ENCODE measurements at regions not wholly inside any gene's neighbourhood (a gene's known extent, or its start where the extent isn't known, plus 50 kb on each side); places are given as distances from the start of the nearest gene placed in this dataset.

GRCh38 chr6:6851059-6851948 lies 256.5 kb upstream of the RREB1 start:
- DNase-seq = no peak
- intact Hi-C loops (cut with DNase I, micrococcal nuclease) = no loop called here
- peak; percentile 92 for ATAC-seq

DNA sequence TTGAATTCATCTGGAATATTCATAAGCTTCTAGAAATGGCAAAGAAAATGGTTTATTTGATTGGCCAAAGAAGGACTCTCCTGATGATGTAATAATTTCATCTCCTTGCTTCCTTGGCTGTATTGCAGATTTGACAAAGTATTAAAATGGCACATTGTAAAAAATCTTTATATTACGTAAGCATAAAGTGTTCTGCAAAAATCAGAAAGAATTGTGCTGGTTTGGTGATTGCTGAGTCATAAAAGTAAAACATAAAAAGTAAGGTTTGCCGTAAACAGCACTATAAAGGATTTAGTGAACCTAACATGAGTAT lies 255.9 kb upstream of the RREB1 start:
- ATAC-seq (no peak), DNase-seq (no peak)
- intact Hi-C loops (cut with DNase I, micrococcal nuclease) = no loop called here

- intact Hi-C loops (cut with DNase I, micrococcal nuclease) = no loop called here
- ATAC-seq (peak; percentile 81), DNase-seq (peak; percentile 59 to 89)
Observed at GRCh38 chr6:6856538-6857523, 250.9 kb upstream of the RREB1 start.

DNA sequence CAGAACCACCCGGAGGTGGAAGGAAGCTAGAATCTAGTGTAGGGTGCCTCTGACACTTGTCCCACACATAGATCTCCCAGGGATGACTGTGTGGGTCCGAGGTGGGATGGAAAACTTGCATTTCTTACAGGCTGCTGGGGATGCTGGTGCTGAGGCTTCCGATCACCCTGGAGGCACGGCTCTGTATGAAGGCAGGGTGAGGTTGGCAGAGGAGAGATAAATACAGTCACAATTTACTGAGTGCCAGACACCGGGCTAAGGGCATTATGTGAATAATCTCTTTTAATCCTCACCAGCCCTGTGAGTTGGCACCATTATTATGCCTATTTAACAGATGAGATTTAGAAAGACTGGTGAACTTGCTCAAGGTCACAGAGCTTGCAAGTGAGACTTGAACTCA lies 250.2 kb upstream of the RREB1 start:
- intact Hi-C loops (cut with DNase I, micrococcal nuclease) = no loop called here
- ATAC-seq = no peak
- no peak for DNase-seq

GRCh38 chr6:6858533-6858982 lies 249.2 kb upstream of the RREB1 start:
- intact Hi-C loops (cut with DNase I, micrococcal nuclease) = no loop called here
- DNase-seq (no peak), ATAC-seq (no peak)

GRCh38 chr6:6859105-6859504 lies 248.7 kb upstream of the RREB1 start:
- intact Hi-C loops (cut with DNase I, micrococcal nuclease) = no loop called here
- no peak for DNase-seq
- no peak for ATAC-seq

DNA sequence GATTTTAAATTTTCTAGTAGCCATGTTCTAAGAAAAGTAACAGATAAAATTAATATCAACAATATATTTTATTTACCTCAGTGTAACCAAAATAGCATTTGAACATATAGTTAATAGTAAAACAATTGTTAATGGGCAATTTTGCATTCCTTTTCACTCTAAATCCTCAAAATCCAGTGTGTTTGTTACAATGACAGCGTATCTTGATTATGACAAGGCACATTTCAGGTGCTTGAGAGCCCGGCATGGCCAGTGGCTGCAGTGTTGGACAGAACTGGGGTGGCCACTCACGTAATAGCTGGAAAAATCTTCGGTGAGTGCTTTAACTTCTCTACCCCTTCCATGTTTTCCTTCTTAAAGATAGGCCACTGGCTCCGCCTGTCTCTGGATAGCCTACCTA lies 248.0 kb upstream of the RREB1 start:
- intact Hi-C loops (cut with DNase I, micrococcal nuclease) = no loop called here
- ATAC-seq (no peak), DNase-seq (no peak)

GRCh38 chr6:6860863-6861262 lies 246.9 kb upstream of the RREB1 start:
- ATAC-seq (no peak), DNase-seq (no peak)
- intact Hi-C loops (cut with DNase I, micrococcal nuclease) = no loop called here

DNA sequence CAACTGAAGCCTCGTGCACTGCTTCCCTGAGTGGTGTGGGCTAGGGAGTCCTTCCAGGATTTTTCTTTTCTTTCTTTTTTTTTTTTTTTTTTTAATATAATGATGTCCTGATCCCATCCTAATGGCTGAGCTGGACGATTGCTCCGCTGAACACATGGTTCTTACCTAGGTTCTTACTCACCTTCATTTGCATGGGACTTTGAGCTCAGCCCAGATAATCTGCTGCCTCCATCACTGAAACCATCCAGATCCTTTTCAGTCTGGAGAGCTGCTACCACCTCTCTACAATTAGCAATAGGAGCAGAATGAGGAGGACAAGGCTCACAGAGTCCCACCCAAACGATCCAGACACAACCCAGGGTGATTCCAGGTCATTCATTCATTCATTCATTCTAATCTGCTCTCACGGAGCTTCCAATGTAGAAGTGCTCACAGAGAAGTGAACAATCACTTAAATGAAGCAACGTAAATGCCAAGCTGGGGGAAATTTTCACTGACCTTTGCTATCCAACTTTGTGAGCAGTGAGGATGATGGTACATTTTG lies 246.3 kb upstream of the RREB1 start:
- intact Hi-C loops (cut with DNase I, micrococcal nuclease) = no loop called here
- ATAC-seq (peak; percentile 59), DNase-seq (no peak)

DNA sequence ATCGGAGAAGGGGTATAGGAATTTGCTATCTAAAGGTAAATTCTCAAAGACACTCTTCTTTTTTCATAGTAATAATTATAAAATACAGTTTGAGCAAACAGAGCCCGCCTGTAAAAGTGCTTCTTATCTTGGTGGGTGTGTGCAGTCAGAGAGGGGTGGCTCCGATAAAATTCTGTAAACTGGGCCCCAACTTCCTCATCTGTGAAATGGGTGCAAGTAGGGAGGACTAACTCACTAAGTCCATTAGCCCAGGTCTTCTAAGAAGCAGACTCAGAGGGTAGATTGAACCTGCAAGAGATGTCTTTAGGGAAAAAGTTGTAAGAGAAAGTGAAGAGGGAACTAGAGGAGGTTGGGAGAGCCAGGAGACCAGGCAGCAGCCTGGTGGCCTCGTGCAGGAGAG lies 245.8 kb upstream of the RREB1 start:
- no peak for DNase-seq

DNA sequence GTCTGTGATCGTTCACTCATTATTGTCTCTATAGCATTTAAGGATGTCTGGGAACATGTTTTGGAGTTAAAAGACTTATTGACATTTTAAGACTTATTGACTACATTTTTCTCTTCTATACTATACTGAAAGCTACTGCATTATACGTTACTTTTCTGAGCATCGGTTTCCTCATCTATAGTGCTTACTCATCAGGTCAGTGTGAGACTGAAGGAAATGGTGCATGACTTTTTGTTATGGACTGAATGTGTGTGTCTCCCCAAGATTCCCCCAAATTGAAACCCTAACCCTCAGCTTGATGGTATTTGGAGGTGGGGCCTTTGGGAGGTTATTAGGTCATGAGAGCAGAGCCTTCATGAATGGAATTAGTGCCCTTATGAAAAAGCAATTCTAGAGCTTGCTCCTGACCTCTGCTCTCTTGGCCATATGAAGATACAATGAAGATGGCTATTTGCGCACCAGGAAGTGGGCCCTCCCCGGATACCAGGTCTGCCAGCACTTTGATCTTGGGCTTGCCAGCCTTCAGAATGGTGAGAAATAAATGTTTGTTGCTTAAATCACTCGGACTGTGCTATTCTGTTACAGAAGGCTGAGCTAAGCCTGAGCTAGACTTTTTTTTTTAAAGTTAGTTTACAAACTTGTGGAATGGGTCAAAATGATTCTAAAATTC lies 243.7 kb upstream of the RREB1 start:
- intact Hi-C loops (cut with DNase I, micrococcal nuclease) = no loop called here
- ATAC-seq = peak; percentile 75
- DNase-seq = no peak

More for the DNA sequence above, 245.8 kb upstream of the RREB1 start:
- ATAC-seq = no peak
- intact Hi-C loops (cut with DNase I, micrococcal nuclease) = no loop called here

GRCh38 chr6:6865611-6866010 lies 242.2 kb upstream of the RREB1 start:
- ATAC-seq = no peak
- intact Hi-C loops (cut with DNase I, micrococcal nuclease) = no loop called here
- DNase-seq = no peak

GRCh38 chr6:6866656-6867403 lies 240.9 kb upstream of the RREB1 start:
- ATAC-seq (no peak), DNase-seq (no peak)
- intact Hi-C loops (cut with DNase I, micrococcal nuclease) = no loop called here

GRCh38 chr6:6867404-6867799 lies 240.4 kb upstream of the RREB1 start:
- no peak for ATAC-seq
- intact Hi-C loops (cut with DNase I, micrococcal nuclease) = no loop called here
- DNase-seq = no peak

DNA sequence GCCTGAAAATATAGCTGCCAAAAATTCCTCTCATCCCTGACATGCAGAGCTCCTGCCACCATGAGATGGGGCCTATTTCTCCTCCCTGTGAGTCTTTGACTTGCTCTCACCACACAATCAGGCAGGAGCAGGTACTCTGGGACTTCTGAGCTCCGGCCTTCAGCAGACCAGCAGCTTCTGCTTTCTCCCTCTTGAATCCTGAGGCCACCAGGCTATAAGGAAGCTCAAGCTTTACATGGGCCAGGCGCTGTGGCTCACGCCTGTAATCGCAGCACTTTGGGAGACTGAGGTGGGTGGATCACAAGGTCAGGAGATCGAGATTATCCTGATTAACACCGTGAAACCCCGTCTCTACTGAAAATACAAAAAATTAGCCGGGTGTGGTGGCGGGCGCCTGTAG lies 238.7 kb upstream of the RREB1 start:
- DNase-seq (no peak), ATAC-seq (no peak)
- intact Hi-C loops (cut with DNase I, micrococcal nuclease) = no loop called here

GRCh38 chr6:6870921-6871320 lies 236.8 kb upstream of the RREB1 start:
- no peak for DNase-seq
- no peak for ATAC-seq
- intact Hi-C loops (cut with DNase I, micrococcal nuclease) = no loop called here

DNA sequence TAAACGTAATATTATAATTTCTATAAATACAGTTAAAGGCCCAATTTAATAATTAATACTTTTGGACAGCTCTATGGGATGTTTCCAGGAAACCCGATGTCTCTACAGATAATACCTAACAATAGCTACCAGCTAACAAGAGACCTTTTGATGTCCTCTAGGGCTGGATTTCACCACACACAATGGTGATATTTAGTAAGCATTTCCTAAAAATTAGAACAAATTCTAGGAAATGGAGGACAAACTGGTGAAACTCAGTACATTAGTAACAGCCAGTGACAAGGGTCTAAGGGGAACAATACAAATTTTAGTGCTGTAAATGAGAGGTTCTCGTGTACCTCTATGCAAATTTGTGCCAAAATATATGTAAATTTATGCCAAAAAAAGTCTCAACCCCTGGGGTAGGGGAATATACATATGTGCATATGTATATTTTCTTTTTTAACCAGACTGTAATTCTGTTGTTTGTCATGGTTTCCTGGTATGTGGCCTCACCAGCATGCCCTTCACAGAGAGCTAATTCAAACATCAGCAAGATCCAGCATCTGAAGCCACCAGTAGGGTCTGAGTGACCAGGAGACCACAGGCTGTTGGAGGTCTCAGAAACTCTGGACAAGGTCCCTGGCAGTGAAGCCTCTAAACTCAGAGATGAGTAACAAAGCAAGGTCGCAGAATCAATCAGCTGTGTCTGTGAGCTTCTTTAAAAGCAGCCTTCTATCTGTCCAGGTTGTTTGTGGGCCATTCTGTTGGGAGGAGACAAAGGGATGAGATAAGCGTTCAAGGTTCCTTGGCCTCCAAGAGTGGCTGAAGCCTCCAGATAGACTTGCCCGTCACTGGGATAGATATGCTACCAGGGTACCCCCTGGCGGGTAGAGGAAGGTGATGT lies 235.1 kb upstream of the RREB1 start:
- intact Hi-C loops (cut with DNase I, micrococcal nuclease) = no loop called here

GRCh38 chr6:6873778-6874177 lies 234.0 kb upstream of the RREB1 start:
- no peak for DNase-seq
- ATAC-seq = no peak
- intact Hi-C loops (cut with DNase I, micrococcal nuclease) = no loop called here

More for the DNA sequence above, 235.1 kb upstream of the RREB1 start:
- no peak for DNase-seq
- no peak for ATAC-seq
